ENCODE measurements at regions not wholly inside any gene's neighbourhood (a gene's known extent, or its start where the extent isn't known, plus 50 kb on each side); places are given as distances from the start of the nearest gene placed in this dataset.
A peak's percentile ranks its signal among the peaks of the same experiment; 100 is the strongest.
"Not testable (repeated sequence)": the region's sequence is repeated elsewhere in the genome, so short reads cannot be mapped to it uniquely, and the experiment has no call there.

DNA sequence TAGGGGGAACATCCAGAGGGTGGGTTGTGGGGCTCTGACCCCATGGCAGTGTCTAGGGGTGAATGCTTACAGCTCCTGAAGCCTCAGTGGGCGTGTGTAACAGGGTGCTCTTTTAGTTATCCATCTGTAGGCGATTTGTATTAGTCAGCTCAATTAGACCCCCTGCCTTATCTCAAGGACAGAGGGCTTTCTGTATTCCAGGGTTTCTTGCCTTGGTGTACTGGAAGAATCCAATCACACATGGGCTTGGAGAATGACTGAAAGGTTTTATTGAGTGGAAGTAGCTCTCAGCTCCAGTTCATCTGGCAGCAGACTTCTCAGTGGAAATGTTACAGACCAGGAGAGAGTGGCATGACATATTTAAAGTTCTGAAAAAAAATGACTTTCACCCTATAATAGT is 334.0 kb upstream of the GCFC2 start:
- no peak for DNase-seq (ENCODE audit: low read depth in 1 of 2, low spot score in 1 of 2)
- no peak for TF ChIP-seq JUND (IDR thresholded peaks at IDR 0.05; ENCODE audit: low read depth)
- in situ Hi-C loops (cut with HindIII; ENCODE audit: low pct_unique_long_range_greater_than_20kb, low sequenced_read_pairs), result no loop called here

DNA sequence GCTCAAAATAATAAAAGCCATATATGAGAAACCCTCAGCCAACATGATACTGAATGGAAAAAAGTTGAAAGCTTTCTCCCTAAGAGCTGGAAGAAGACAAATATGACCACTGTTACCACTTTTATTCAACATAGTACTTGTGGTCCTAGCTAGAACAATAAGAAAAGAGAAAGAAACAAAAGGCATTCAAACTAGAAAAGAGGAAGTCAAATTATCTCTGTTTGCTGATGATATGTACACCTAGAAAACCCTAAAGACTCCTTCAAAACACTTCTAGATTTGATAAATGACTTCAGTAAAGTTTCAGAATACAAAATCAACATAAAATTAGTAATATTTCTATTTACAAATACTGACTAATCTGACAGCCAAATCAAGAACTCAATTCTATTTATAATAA is 328.8 kb upstream of the GCFC2 start:
- TF ChIP-seq JUND (IDR thresholded peaks at IDR 0.05; ENCODE audit: low read depth), result no peak
- in situ Hi-C loops (cut with HindIII; ENCODE audit: low pct_unique_long_range_greater_than_20kb, low sequenced_read_pairs), result no loop called here
- DNase-seq (ENCODE audit: low read depth in 1 of 2, low spot score in 1 of 2), result no peak

GRCh38 chr2:76027761-76028160 is 317.0 kb upstream of the GCFC2 start:
- in situ Hi-C loops (cut with HindIII; ENCODE audit: low pct_unique_long_range_greater_than_20kb, low sequenced_read_pairs), result no loop called here

GRCh38 chr2:76019128-76019527 is 308.4 kb upstream of the GCFC2 start:
- TF ChIP-seq JUND (IDR thresholded peaks at IDR 0.05; ENCODE audit: low read depth), result no peak
- DNase-seq (ENCODE audit: low read depth in 1 of 2, low spot score in 1 of 2), result peak in 1 of 2 experiments; percentile 0
- in situ Hi-C loops (cut with HindIII; ENCODE audit: low pct_unique_long_range_greater_than_20kb, low sequenced_read_pairs), result no loop called here

More at GRCh38 chr2:76027761-76028160, 317.0 kb upstream of the GCFC2 start:
- TF ChIP-seq JUND (IDR thresholded peaks at IDR 0.05; ENCODE audit: low read depth), result no peak
- DNase-seq (ENCODE audit: low read depth in 1 of 2, low spot score in 1 of 2), result no peak

DNA sequence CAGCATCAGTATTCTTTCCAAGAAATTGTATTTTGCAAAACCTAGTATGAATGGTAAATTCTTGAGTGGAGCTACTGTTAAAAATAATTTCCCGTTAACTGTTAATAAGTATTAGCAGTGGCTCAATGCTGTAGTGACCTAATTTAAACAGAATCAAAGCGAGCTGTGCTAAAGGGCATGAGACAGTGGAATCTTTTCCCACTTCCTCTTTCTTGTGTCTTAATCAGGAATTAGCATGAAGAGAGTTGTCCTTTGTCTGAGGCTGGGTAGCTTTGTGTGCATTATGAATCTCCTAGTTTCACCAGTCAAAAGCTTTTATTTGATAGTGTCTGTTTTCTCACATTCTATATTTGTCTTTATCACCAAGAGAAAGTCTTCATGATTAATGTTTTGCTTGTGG is 298.8 kb upstream of the GCFC2 start:
- no peak for TF ChIP-seq JUND (IDR thresholded peaks at IDR 0.05; ENCODE audit: low read depth)
- DNase-seq (ENCODE audit: low read depth in 1 of 2, low spot score in 1 of 2), result no peak

DNA sequence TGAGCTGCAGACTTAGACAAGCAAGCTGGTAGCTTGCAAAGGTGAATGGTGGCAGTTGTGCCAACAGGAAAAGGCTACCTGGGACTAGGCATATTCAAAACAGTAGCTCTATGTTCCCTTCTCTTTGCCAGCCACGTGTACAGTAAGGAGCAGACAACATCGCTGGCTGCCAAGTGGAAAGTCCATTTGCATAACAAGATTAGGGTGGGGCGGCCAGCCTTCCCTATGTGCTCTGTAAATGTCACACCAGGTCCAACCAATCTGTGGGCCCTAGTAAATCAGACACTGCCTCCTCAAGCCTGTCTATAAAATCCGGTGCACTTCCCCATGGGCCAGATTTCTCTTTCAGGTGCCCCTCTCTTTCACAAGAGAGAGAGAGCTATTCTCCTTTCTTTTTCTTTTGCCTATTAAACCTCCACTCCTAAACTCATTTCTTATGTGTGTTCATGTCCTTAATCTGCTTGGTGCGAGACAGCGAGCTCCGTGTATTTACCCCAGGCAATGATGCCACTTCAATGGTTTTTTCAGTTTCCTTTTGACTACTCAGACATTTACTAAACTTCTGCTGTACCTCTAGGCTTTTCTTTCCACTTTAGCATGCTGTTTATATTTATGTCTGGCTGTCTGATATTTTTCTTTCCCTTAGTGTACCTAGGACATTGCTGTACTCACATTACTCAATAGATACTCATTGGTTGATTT is 297.4 kb upstream of the GCFC2 start:
- peak in 1 of 2 experiments; percentile 27 for DNase-seq (ENCODE audit: low read depth in 1 of 2, low spot score in 1 of 2)
- TF ChIP-seq JUND (IDR thresholded peaks at IDR 0.05; ENCODE audit: low read depth), result no peak
- in situ Hi-C loops (cut with HindIII; ENCODE audit: low pct_unique_long_range_greater_than_20kb, low sequenced_read_pairs), result no loop called here

More for the DNA sequence above, 298.8 kb upstream of the GCFC2 start:
- in situ Hi-C loops (cut with HindIII; ENCODE audit: low pct_unique_long_range_greater_than_20kb, low sequenced_read_pairs), result no loop called here

DNA sequence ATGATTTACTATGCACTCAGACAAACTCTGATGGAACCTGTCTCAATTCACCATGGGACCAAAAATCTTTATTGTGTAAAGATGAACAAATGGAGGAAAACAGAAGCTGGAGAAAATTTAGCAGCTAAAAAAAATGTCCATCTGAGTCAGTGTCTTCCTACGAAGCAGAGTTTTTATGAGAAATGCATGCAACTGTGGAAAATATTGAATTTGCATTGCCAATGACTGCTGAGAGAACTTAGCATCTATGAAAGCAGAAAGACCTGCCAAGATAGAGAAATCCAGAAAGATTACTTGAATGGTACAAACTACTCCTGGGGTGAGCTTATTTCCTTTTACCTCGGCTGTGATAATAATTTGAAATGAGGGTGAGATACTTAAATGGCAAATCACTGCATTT is 289.7 kb upstream of the GCFC2 start:
- in situ Hi-C loops (cut with HindIII; ENCODE audit: low pct_unique_long_range_greater_than_20kb, low sequenced_read_pairs), result no loop called here
- DNase-seq (ENCODE audit: low read depth in 1 of 2, low spot score in 1 of 2), result no peak
- no peak for TF ChIP-seq JUND (IDR thresholded peaks at IDR 0.05; ENCODE audit: low read depth)

GRCh38 chr2:75998451-75998850 is 287.7 kb upstream of the GCFC2 start:
- no peak for TF ChIP-seq JUND (IDR thresholded peaks at IDR 0.05; ENCODE audit: low read depth)
- no peak for DNase-seq (ENCODE audit: low read depth in 1 of 2, low spot score in 1 of 2)
- in situ Hi-C loops (cut with HindIII; ENCODE audit: low pct_unique_long_range_greater_than_20kb, low sequenced_read_pairs), result no loop called here

GRCh38 chr2:75994759-75995158 is 284.0 kb upstream of the GCFC2 start:
- TF ChIP-seq JUND (IDR thresholded peaks at IDR 0.05; ENCODE audit: low read depth), result no peak
- peak in 1 of 2 experiments; percentile 7 for DNase-seq (ENCODE audit: low read depth in 1 of 2, low spot score in 1 of 2)
- in situ Hi-C loops (cut with HindIII; ENCODE audit: low pct_unique_long_range_greater_than_20kb, low sequenced_read_pairs), result no loop called here

DNA sequence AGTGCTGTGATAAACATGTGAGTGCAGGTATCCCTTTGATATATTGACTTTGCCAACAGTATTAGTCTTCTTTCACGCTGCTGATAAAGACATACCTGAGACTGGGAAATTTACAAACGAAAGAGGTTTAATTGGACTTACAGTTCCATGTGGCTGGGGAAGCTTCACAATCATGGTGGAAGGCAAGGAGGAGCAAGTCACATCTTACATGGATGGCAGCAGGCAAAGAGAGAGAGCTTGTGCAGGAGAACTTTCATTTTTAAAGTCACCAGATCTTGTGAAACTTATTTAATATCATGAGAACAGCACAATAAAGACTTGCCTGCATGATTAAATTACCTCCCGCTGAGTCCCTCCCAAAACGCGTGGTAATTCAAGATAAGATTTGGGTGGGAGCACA is 277.9 kb upstream of the GCFC2 start:
- in situ Hi-C loops (cut with HindIII; ENCODE audit: low pct_unique_long_range_greater_than_20kb, low sequenced_read_pairs); DNase-seq (ENCODE audit: low read depth in 1 of 2, low spot score in 1 of 2): not testable (repeated sequence)

GRCh38 chr2:75986617-75987016 is 275.9 kb upstream of the GCFC2 start:
- DNase-seq (ENCODE audit: low read depth in 1 of 2, low spot score in 1 of 2), result no peak
- in situ Hi-C loops (cut with HindIII; ENCODE audit: low pct_unique_long_range_greater_than_20kb, low sequenced_read_pairs), result no loop called here
- no peak for TF ChIP-seq JUND (IDR thresholded peaks at IDR 0.05; ENCODE audit: low read depth)

DNA sequence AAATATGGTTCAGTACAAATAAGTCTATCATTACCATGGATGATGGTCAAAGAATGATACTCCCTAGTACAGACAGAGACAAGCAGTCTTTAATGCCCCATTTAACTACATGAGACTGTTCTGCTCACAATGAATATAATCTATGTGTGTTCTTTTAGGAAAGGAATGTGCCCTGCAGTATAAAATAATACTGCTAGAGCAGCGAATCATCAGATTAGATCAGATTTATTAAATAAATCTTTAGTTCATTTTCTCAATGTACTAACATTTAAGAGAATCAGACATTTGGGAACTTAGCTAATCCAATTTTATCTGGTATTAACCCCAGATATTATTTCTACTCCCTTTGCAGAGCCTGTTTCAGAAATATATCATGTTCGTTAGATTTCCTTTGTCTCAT is 272.0 kb upstream of the GCFC2 start:
- TF ChIP-seq JUND (IDR thresholded peaks at IDR 0.05; ENCODE audit: low read depth), result no peak
- in situ Hi-C loops (cut with HindIII; ENCODE audit: low pct_unique_long_range_greater_than_20kb, low sequenced_read_pairs), result no loop called here
- DNase-seq (ENCODE audit: low read depth in 1 of 2, low spot score in 1 of 2), result no peak

DNA sequence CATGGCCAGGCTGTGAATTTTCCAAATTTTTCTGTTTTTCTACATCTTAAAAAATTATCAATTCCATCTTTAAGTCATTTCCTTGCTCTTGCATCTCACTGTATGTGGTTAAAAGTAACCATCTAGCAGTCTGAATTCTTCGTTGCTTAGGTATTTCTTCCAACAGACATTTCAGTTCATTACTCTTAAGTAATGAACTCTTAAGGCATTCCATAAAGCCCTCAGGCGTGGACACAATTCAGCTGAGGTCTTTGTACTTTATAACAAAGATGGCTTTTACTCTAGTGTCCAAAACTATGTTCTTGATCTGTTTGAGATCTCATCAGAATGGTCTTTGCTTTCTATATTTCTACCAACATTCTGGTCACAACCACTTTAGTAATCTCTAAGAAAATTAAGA is 253.9 kb upstream of the GCFC2 start:
- DNase-seq (ENCODE audit: low read depth in 1 of 2, low spot score in 1 of 2), result no peak
- TF ChIP-seq JUND (IDR thresholded peaks at IDR 0.05; ENCODE audit: low read depth), result no peak
- in situ Hi-C loops (cut with HindIII; ENCODE audit: low pct_unique_long_range_greater_than_20kb, low sequenced_read_pairs), result no loop called here

DNA sequence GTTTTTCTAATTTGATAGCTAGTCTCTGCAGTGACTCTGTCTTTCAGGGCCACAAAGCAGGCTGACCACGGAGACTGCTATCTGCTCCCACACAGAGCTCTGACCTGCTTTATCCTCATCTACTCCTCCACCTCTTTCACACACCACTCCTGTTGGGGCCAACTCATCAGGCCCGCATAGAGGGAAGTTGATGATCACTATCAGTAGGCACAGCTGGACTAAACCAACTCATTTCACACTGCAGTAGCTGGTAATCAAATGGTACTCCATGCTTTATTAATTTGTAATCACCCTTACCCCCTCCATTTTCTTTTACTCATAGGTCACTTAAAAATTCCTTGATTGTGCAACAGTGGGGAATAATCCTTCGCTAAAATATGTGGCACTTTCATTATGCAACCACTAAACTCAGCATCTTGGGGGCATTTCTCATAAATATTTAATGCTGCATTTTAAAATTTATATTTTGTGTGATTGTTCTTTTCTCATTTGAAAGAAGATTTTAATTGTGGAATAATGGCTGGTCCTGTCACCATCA is 249.8 kb upstream of the GCFC2 start:
- no peak for TF ChIP-seq JUND (IDR thresholded peaks at IDR 0.05; ENCODE audit: low read depth)
- in situ Hi-C loops (cut with HindIII; ENCODE audit: low pct_unique_long_range_greater_than_20kb, low sequenced_read_pairs), result no loop called here
- DNase-seq (ENCODE audit: low read depth in 1 of 2, low spot score in 1 of 2), result no peak

Data from T47D (cell line).